Trophoblast cell (in vitro differentiated cells and primary cell): ENCODE measurements at regions not wholly inside any gene's neighbourhood (a gene's known extent, or its start where the extent isn't known, plus 50 kb on each side); places are given as distances from the start of the nearest gene placed in this dataset.

ENCODE experiments used
- DNase-seq, 2 donors: peaks; one replicate each; pipeline ENCODE4 v3.0.0-alpha.2; 2016
- H2AFZ ChIP-seq: 2 replicates; pipeline ENCODE4 v1.6.1; 2013; ENCODE audit warnings: low read length, moderate library complexity, mild to moderate bottlenecking; ENCODE audit not compliant: insufficient read depth, poor library complexity
- H2AK5ac ChIP-seq: 2 replicates; pipeline ENCODE4 v1.6.1; 2013; ENCODE audit warnings: mild to moderate bottlenecking, low read length
- H2BK120ac ChIP-seq: 2 replicates; pipeline ENCODE4 v1.6.1; 2013; ENCODE audit warnings: low read length, mild to moderate bottlenecking, moderate library complexity; ENCODE audit not compliant: insufficient read depth, poor library complexity
- H2BK12ac ChIP-seq: 2 replicates; pipeline ENCODE4 v1.6.1; 2013; ENCODE audit warnings: mild to moderate bottlenecking, low read length, moderate library complexity
- H2BK5ac ChIP-seq: 2 replicates; pipeline ENCODE4 v1.6.1; 2013; ENCODE audit warnings: low read length, low read depth, moderate library complexity, mild to moderate bottlenecking; ENCODE audit not compliant: poor library complexity
- H3K14ac ChIP-seq: 2 replicates; pipeline ENCODE4 v1.6.1; 2013; ENCODE audit warnings: mild to moderate bottlenecking, low read length
- H3K18ac ChIP-seq: 2 replicates; pipeline ENCODE4 v1.6.1; 2013; ENCODE audit warnings: mild to moderate bottlenecking, low read length
- H3K23ac ChIP-seq: 2 replicates; pipeline ENCODE4 v1.6.1; 2013; ENCODE audit warnings: low read length
- H3K27ac ChIP-seq: 2 replicates; pipeline ENCODE4 v1.5.1; 2013; ENCODE audit warnings: low read depth, mild to moderate bottlenecking, inconsistent platforms, low read length, moderate library complexity
- H3K27me3 ChIP-seq: 2 replicates; pipeline ENCODE4 v1.6.1; 2013; ENCODE audit warnings: inconsistent platforms, mild to moderate bottlenecking, low read length, moderate library complexity; ENCODE audit not compliant: insufficient read depth
- H3K36me3 ChIP-seq, 2 experiments: 1 replicate in 1 of 2; 2 replicates in 1 of 2; pipeline ENCODE4 v1.6.1; 2013; ENCODE audit warnings: low read length in 2 of 2, mild to moderate bottlenecking in 2 of 2, moderate library complexity in 1 of 2; ENCODE audit not compliant: insufficient read depth in 2 of 2, control insufficient read depth in 1 of 2
- H3K4ac ChIP-seq: 2 replicates; pipeline ENCODE4 v1.6.1; 2013; ENCODE audit warnings: low read depth, mild to moderate bottlenecking, low read length, moderate library complexity
- H3K4me1 ChIP-seq, 2 experiments: 1 replicate in 1 of 2; 2 replicates in 1 of 2; pipeline ENCODE4 v1.6.1; 2013; ENCODE audit warnings: low read length in 2 of 2, mild to moderate bottlenecking in 2 of 2, moderate library complexity in 1 of 2; ENCODE audit not compliant: insufficient read depth in 2 of 2, control insufficient read depth in 1 of 2
- H3K4me2 ChIP-seq: 2 replicates; pipeline ENCODE4 v1.6.1; 2013; ENCODE audit warnings: inconsistent platforms, mild to moderate bottlenecking, low read length, moderate library complexity
- H3K4me3 ChIP-seq: 2 replicates; pipeline ENCODE4 v1.5.1; 2013; ENCODE audit warnings: mild to moderate bottlenecking, low read depth, low read length, inconsistent platforms
- H3K79me1 ChIP-seq: one replicate; pipeline ENCODE4 v1.6.1; 2013; ENCODE audit warnings: low read length
- H3K79me2 ChIP-seq: 2 replicates; pipeline ENCODE4 v1.6.1; 2013; ENCODE audit warnings: low read length, mild to moderate bottlenecking; ENCODE audit not compliant: control insufficient read depth, insufficient read depth, poor library complexity
- H3K9ac ChIP-seq: 2 replicates; pipeline ENCODE4 v1.6.1; 2013; ENCODE audit warnings: mild to moderate bottlenecking, low read length
- H3K9me3 ChIP-seq: 2 replicates; pipeline ENCODE4 v1.6.1; 2013; ENCODE audit warnings: low read depth, mild to moderate bottlenecking, control low read depth, inconsistent platforms, low read length; ENCODE audit not compliant: insufficient read depth
- H4K12ac ChIP-seq: 2 replicates; pipeline ENCODE4 v1.6.1; 2013; ENCODE audit warnings: low read depth, mild to moderate bottlenecking, low read length, moderate library complexity
- H4K8ac ChIP-seq: 2 replicates; pipeline ENCODE4 v1.6.1; 2013; ENCODE audit warnings: low read depth, mild to moderate bottlenecking, low read length, moderate library complexity
- H4K91ac ChIP-seq: one replicate; pipeline ENCODE4 v1.6.1; 2013; ENCODE audit warnings: low read depth, mild to moderate bottlenecking, low read length, moderate library complexity
- WGBS: extraction: QIAGEN DNeasy Blood & Tissue Kit; methylation state at CpG from one replicate; pipeline ENCODE4 v1.1.7; 2013; ENCODE audit warnings: missing lambda C conversion rate; ENCODE audit not compliant: insufficient read length, insufficient coverage; ENCODE audit errors: extremely low coverage; 5-methylcytosine and 5-hydroxymethylcytosine counted together

DNA sequence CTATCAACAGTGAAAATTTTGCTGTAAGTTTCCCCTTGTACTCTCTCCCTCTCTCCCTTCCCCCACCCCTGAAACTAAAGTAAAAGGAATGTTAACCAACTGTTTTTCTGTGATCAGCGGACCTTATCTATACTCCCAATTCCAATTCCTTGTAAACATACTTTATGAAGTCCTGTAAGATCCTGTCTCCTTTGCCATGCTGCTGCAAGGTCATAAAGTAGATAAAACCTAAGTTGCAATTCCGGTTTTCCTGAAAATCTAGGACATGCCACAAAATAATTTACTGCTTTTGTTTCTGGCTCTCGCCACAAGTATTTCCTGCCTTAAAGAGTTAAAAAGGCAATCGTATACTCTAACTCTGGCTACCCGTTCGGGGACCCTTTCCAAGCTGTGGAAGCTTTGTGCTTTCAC lies 1469.0 kb downstream of the LRRC4C start:
- Histone ChIP-seq H2BK5ac (peak overlapping the region; percentile 57), H3K4me1 (no peaks in the 10 kb centered on the region), H3K23ac (no peak overlapping the region), H3K4me2 (peak overlapping the region; percentile 37), H3K79me2 (no peaks in the 10 kb centered on the region), H2AFZ (peak overlapping the region; percentile 35), H2BK120ac (peak overlapping the region; percentile 53), H2BK12ac (no peak overlapping the region), H4K12ac (no peak overlapping the region), H3K14ac (no peak overlapping the region), H3K36me3 (no peaks in the 10 kb centered on the region), H4K8ac (peak overlapping the region; percentile 35), H3K27ac (peak overlapping the region; percentile 79), H3K9ac (no peak overlapping the region), H3K79me1 (peaks cover 4% of the 10 kb centered on the region), H3K4ac (no peak overlapping the region), H2AK5ac (no peak overlapping the region), H3K18ac (no peak overlapping the region), H3K9me3 (no peaks in the 10 kb centered on the region), H3K27me3 (no peaks in the 10 kb centered on the region), H4K91ac (peak overlapping the region; percentile 57), H3K4me3 (no peak overlapping the region)
- WGBS: no CpG with 5 or more reads among the region's 6 CpGs
- no peak for DNase-seq

GRCh38 chr11:39975091-39975490 lies 1484.4 kb downstream of the LRRC4C start:
- no peak for DNase-seq
- Histone ChIP-seq H2BK12ac (no peak overlapping the region), H2AFZ (no peak overlapping the region), H3K4ac (no peak overlapping the region), H3K27ac (no peak overlapping the region), H4K91ac (no peak overlapping the region), H2BK120ac (no peak overlapping the region), H3K4me1 (no peaks in the 10 kb centered on the region), H3K23ac (no peak overlapping the region), H3K4me3 (no peak overlapping the region), H2BK5ac (no peak overlapping the region), H3K14ac (no peak overlapping the region), H3K79me2 (no peaks in the 10 kb centered on the region), H4K8ac (no peak overlapping the region), H3K18ac (no peak overlapping the region), H3K27me3 (no peaks in the 10 kb centered on the region), H3K36me3 (no peaks in the 10 kb centered on the region), H3K4me2 (no peak overlapping the region), H3K9me3 (no peaks in the 10 kb centered on the region), H3K9ac (no peak overlapping the region), H3K79me1 (no peaks in the 10 kb centered on the region), H4K12ac (no peak overlapping the region), H2AK5ac (no peak overlapping the region)
- WGBS: no CpG with 5 or more reads among the region's 1 CpG

GRCh38 chr11:39972461-39972860 lies 1487.0 kb downstream of the LRRC4C start:
- H2AK5ac ChIP-seq: no peak overlapping the region
- H2BK120ac ChIP-seq: no peak overlapping the region
- H3K27me3 ChIP-seq: no peaks in the 10 kb centered on the region
- no CpG with 5 or more reads among the region's 5 CpGs for WGBS
- H3K4me1 ChIP-seq: no peaks in the 10 kb centered on the region
- no peak overlapping the region for H3K18ac ChIP-seq
- H4K91ac ChIP-seq: no peak overlapping the region
- H3K9me3 ChIP-seq: no peaks in the 10 kb centered on the region
- H3K14ac ChIP-seq: no peak overlapping the region
- H3K27ac ChIP-seq: no peak overlapping the region
- no peak overlapping the region for H3K4ac ChIP-seq
- DNase-seq: no peak
- no peak overlapping the region for H2AFZ ChIP-seq
- no peak overlapping the region for H3K4me2 ChIP-seq
- no peaks in the 10 kb centered on the region for H3K36me3 ChIP-seq
- no peak overlapping the region for H3K4me3 ChIP-seq
- no peaks in the 10 kb centered on the region for H3K79me1 ChIP-seq
- H4K8ac ChIP-seq: no peak overlapping the region
- H2BK5ac ChIP-seq: no peak overlapping the region
- H3K79me2 ChIP-seq: no peaks in the 10 kb centered on the region
- no peak overlapping the region for H2BK12ac ChIP-seq
- no peak overlapping the region for H3K9ac ChIP-seq
- H4K12ac ChIP-seq: no peak overlapping the region
- no peak overlapping the region for H3K23ac ChIP-seq

- no peak overlapping the region for H3K4me2 ChIP-seq
- H3K14ac ChIP-seq: no peak overlapping the region
- H3K27me3 ChIP-seq: no peaks in the 10 kb centered on the region
- no peak overlapping the region for H3K4ac ChIP-seq
- no peak overlapping the region for H3K23ac ChIP-seq
- no peak overlapping the region for H2BK12ac ChIP-seq
- no peak overlapping the region for H2AK5ac ChIP-seq
- no peak for DNase-seq
- H4K91ac ChIP-seq: no peak overlapping the region
- H3K4me3 ChIP-seq: no peak overlapping the region
- no peaks in the 10 kb centered on the region for H3K79me2 ChIP-seq
- H3K27ac ChIP-seq: no peak overlapping the region
- no peak overlapping the region for H3K9ac ChIP-seq
- no peaks in the 10 kb centered on the region for H3K36me3 ChIP-seq
- H3K4me1 ChIP-seq: no peaks in the 10 kb centered on the region
- no peak overlapping the region for H4K12ac ChIP-seq
- no peak overlapping the region for H2BK5ac ChIP-seq
- no peak overlapping the region for H3K18ac ChIP-seq
- H2AFZ ChIP-seq: no peak overlapping the region
- H3K9me3 ChIP-seq: no peaks in the 10 kb centered on the region
- no peaks in the 10 kb centered on the region for H3K79me1 ChIP-seq
- H2BK120ac ChIP-seq: no peak overlapping the region
- no peak overlapping the region for H4K8ac ChIP-seq
- WGBS: no CpG with 5 or more reads among the region's 3 CpGs
These were observed 1487.5 kb downstream of the LRRC4C start for GRCh38 chr11:39971938-39972337.
